GM06990 (cell line): ENCODE measurements at regions not wholly inside any gene's neighbourhood (a gene's known extent, or its start where the extent isn't known, plus 50 kb on each side); places are given as distances from the start of the nearest gene placed in this dataset.

Experiments used
- DNase-seq: peaks from one replicate; pipeline ENCODE4 v3.0.0-alpha.2; 2011; ENCODE audit not compliant: insufficient read length; ENCODE audit errors: extremely low read depth
- H3K27me3 ChIP-seq: replicated peaks from 2 replicates; pipeline ENCODE4 v1.6.0; 2011; ENCODE audit warnings: low read length; ENCODE audit not compliant: control insufficient read depth, insufficient read depth
- H3K36me3 ChIP-seq: 2 replicates; pipeline ENCODE4 v1.5.1; 2011; ENCODE audit warnings: low read length; ENCODE audit not compliant: control insufficient read depth, insufficient read depth
- H3K4me3 ChIP-seq: replicated peaks from 2 replicates; pipeline ENCODE4 v1.5.1; 2011; ENCODE audit warnings: low read depth, mild to moderate bottlenecking, control low read depth, low read length
- CTCF ChIP-seq: IDR thresholded peaks from 2 replicates; pipeline ENCODE4 v1.5.1; 2011; ENCODE audit warnings: low read length, control low read depth, mild to moderate bottlenecking, inconsistent platforms; ENCODE audit not compliant: insufficient read depth, poor library complexity, severe bottlenecking

- no peak for DNase-seq
- no peak for TF ChIP-seq CTCF
- Histone ChIP-seq H3K36me3 (no peaks in the 10 kb centered on the region), H3K4me3 (no peak overlapping the region), H3K27me3 (no peaks in the 10 kb centered on the region)
Measured at GRCh38 chr7:13035233-13035632, 347.8 kb downstream of the ARL4A start.

DNA sequence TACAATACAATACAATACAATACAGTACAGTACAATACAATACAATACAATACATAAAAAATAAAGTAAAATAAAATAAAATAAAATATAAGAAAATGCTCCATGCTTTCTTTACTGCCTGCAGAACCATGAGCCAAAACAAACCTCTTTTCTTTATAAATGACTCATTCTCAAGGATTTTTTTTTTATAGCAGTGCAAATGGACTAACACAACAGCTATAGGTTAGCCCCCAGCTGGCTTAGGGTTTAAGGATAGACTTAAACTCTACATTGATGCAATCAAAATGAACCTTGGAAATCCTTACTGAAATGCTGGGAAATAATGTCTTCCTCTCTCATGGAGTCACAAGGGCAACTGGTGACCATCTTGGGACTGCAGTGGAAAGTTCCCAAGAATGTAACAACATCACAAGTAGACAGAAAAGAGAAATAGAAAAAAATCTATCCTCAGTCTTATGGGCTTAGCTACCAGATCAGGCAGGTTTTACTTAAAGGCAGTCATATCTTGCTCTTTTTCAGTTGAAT lies 348.9 kb downstream of the ARL4A start:
- TF ChIP-seq CTCF, result no peak
- DNase-seq, result no peak
- Histone ChIP-seq H3K4me3 (no peak overlapping the region), H3K36me3 (no peaks in the 10 kb centered on the region), H3K27me3 (no peaks in the 10 kb centered on the region)

DNA sequence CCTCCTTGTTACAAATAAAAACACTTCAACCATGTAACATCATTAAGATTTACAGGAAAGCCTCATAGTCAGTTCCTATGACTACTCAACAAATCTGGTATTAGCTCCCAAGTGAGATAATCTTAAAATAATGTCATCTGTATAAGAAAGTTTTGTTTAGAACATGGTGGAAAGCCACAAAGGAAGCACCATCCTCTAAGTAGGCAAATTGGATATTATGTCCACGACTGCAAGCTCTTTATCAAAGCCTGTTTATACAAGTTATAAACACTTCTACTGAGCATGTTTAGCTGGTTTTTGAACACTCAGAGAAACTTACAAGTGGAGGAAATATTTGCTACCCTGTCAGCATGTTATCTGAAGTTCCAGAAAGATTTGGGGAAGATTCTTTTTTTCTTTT lies 349.8 kb downstream of the ARL4A start:
- no peak for TF ChIP-seq CTCF
- H3K4me3 ChIP-seq, result no peak overlapping the region
- no peak for DNase-seq
- no peaks in the 10 kb centered on the region for H3K27me3 ChIP-seq
- H3K36me3 ChIP-seq, result no peaks in the 10 kb centered on the region

DNA sequence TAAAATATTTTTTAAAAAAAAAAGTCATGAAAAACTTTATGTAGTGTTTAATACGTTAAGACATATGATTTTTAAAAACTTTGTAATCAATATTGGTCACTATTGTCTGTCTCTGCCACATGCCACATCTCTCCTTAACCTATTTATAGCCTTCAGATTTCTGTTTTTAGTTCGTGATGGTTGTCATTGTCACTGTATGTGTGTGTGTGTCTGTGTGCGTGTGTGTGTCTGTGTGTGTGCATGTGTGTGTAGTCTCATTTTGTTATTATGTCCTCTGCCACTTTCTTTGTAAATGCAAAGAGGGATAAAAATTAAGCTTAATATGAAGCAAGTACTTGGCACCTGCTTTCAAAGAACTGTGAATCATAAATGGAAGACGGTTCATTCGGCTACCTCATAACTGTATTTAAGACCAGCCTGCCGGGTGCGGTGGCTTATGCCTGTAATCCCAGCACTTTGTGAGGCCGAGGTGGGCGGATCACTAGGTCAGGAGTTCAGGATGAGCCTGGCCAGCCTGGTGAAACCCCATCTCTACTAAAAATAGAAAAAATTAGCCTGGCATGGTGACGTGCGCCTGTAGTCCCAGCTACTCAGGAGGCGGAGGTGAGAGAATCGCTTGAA lies 354.0 kb downstream of the ARL4A start:
- TF ChIP-seq CTCF, result no peak
- DNase-seq, result no peak
- H3K27me3 ChIP-seq, result no peaks in the 10 kb centered on the region
- H3K4me3 ChIP-seq, result no peak overlapping the region
- H3K36me3 ChIP-seq, result no peaks in the 10 kb centered on the region

DNA sequence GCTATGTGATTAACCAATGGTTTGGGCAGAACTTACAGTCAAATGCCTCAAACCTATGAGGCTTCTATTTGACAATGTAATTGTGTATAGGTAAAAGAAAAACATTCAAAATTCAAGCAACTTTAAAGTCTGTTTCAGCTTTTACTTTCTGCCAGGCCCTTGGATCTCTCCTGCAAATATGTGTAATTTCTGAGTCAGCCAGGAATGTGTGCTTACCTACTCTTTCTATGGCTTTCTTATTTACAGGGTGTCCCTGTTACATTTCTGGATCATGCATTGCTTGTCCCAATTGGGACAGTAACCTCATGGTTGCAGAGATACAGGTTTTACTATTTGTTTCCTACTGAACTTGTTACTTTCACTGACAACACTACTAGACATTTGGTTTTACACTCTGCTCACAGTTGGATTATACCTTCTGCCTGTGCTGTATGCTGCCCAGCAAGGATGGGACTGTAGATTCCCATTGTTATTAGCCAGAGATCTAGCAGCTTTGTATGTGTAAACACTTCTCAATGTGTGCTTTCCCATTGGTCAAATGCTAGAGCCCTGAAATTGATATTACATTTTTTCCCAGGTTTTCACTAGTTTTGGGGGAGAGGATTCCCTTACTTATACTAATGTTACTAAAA lies 355.3 kb downstream of the ARL4A start:
- no peaks in the 10 kb centered on the region for H3K36me3 ChIP-seq
- no peaks in the 10 kb centered on the region for H3K27me3 ChIP-seq
- H3K4me3 ChIP-seq, result no peak overlapping the region
- TF ChIP-seq CTCF, result no peak
- no peak for DNase-seq
